Activated CD4-positive, alpha-beta T cell treated with anti-CD3 and anti-CD28 coated beads for 24 hours (primary cell): ENCODE measurements at regions not wholly inside any gene's neighbourhood (a gene's known extent, or its start where the extent isn't known, plus 50 kb on each side); places are given as distances from the start of the nearest gene placed in this dataset.

ENCODE experiments used
- DNase-seq, 2 donors: peaks; one replicate each; pipeline ENCODE4 v3.0.0-alpha.2; 2020; ENCODE audit warnings: low read depth in 2 of 2

DNA sequence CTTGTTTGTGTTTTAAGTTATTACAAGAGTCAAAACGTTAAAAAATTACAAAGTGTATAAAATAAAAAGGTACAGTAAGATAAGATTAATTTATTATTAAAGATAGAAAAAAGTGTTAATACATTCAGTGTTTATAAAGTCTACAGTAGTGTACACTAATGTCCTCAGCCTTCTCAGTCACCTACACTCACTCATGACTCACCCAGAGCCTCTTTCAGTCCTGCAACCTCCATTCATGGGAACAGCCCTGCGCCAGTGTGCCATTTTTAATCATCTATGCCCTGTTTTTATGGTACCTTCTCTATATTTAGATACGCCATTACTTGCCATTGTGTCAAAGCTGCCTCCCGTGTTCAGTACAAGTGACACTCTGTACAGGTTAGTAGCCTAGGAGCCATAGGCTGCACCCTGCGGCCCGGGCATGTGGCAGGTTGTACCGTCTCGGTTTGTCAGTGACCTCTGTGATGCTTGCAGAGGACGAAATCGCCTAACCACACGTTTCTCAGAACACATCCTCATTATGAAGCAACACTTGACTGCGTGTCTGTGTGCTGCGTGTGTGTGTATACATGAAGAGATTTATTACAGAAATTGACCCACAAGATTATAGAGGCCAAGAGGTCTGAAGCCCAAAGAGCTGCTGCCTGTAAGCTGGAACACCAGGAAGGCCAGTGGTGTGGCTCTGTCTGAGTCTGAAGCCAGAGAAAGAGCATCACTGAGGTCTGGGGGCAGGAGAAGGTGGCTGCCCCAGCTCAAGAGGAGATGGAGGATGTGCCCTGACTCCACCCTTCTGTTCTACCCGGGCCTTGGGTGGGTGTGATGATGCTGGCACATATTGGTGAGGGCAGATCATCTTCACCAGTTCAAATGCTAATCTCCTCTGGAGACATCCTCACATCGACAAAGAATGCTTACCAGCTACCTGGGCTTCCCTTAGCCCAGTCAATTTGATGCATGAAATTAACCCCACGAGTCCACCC, 116.6 kb upstream of the C14orf180 start:
- no peak for DNase-seq

DNA sequence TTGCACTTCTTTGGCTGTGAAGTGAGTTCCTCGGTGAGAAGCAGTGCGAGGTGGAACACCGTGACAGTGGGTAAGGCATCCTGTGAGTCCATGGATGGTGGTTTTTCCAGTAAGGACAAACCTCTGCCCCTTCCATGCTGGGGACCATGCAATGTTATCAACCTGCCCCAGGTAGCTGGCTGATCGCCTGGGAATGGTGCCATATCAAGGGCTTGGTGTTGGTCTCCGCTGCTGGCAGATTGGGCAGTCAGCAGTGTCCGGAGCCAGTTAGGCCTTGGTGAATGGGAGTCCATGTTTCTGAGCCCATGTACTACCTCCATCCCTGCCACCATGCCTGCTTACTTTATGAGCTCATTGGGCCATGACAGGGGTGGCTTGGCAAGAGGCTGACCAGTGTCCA, 114.7 kb upstream of the C14orf180 start:
- no peak for DNase-seq

DNA sequence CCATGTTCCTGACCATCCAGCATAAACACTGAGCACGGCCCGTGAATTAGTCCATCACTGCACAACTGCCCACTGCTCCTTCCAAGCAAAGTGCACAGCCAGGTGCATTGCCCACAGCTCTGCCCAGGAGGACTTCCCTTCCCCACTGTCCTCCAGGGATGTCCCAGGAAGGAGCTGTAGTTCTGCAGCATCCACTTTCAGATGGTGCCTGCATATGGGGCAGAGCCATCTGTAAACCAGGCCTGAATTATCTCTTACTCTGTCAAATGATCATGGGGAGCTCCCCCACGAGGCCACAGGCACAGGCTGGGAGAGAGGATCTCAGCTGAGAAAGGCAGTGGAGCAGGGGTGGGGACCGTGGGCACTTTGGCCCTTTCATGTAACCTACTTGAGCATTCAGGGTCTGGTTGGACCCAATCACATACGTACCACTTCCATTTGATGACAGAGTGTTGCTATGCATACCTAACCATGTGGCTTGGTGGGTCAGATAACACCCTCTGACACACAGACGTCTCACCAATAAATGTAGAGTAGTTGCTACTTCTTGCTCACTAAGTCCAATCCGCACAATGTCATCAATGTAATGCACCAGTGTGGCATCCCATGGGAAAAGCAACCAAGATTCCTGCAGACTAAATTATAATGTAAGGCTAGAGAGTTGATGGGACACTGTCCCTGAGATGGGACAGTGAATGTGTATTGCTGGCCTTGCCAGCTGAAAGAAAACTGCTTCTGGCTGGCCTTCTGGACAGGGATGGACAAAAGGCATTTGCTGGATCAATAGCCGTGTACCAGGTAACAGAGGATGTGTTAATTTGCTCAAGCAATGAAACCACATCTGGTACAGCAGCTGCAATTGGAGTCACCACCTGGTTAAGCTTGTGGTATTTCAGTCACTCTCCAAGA, 113.8 kb upstream of the C14orf180 start:
- DNase-seq = no peak

DNA sequence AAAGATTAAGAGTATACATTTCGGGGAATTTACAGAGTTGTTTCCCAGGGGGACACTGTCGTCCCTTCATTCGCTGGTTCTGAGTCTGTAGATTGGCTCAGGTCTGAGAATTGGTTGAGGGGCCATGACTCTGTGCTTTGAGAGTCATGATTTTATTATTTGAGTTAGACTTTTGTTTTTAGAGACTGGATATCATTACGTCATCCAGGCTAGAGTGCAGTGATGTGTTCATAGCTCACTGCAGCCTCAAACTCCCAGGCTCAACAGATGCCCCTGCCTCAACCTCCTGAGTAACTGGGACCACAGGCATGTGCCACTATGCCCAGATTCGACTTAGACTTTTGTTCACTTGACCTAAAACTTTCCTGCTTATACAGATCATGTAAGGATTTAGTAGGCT, 112.3 kb upstream of the C14orf180 start:
- no peak for DNase-seq

DNA sequence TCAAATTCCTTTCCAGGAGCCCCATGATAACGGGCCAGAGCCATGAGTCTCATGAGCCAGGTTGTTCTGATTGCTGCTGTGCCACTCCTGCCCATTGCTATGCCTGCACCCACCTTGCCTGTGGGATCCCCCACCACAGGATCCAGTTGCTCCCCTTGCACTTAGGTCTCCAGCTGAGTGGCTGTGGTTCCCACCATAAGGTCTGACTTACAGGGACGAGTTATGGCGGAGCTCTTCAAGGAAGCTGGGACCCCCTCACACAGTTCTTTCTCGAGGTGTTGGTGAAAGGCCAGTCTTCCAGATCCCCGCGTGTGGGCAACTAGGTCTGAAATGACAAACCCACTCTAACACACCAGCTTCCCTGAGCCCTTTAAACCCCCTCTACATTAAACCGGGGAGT, 111.9 kb upstream of the C14orf180 start:
- DNase-seq = no peak

DNA sequence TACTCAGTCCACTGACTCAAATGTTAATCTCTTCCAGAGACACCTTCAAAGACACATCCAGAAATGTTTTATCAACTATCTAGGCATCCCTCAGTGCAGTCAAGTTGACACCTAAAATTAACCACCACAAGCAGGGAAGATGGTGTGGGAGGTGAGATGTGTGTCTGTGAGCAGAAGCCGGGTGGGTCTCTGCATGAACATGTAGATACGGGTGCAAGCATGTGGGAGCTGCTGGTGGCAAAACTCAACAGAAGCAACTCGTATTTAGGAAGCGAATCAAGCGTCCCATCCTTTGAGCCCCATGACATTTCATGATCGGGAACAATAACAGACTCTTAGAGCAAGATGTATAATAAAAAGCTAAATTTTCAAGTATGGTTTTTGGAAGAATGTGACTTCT, 110.0 kb upstream of the C14orf180 start:
- DNase-seq = no peak

DNA sequence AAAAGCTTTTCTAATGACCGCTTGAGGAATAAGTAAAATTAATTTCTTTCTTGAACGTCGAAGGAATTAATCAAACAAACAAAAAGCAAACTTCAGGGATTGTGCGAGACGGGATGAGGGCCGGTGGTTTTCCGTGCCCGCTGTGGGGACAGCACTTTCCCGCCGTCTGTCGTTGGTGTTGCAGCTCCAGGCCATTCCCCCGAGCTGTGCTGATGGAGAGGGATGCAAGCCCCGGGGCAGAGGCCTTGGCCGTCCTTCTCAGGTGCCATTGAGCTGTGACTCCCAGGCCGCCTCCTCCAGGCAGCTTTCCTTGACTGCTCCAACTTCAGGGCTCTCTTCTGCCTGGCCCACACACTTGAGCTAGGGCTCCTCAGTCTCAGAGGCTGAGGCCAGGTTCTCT, 109.0 kb upstream of the C14orf180 start:
- no peak for DNase-seq

DNA sequence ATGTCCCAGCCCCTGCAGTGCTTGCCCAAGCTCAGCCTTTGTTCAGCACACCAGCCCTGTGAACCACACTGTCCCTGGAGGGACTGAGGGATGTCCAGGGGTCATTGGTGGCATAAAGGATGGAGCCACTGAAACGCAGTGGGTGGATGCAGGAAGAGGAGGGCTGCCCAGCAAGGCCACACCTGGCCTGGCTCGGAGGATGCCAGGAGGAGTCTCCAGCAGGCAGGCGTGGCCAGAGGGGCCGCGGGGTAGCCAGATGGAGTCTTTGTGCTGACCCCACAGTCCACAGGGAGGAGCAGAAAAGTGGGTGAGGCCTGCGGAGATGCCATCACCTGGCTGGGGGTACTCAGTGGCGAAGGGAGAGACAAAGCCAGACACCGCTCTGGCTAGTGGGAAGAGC, 108.5 kb upstream of the C14orf180 start:
- DNase-seq = no peak

DNA sequence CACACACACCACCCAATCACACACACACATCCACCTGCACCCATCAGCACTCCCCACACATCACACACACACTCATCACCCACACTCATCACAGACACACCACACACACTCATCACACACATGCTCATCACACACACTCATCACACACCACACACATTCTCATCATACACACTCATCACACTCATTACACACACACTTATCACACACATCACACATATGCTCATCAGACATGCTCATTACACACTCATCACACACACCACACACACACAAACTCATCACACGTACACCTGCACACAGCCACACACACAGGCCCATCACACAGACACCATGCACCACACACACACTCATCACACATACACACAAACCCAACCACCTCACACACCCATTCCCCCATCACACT, 107.5 kb upstream of the C14orf180 start:
- DNase-seq = no peak

DNA sequence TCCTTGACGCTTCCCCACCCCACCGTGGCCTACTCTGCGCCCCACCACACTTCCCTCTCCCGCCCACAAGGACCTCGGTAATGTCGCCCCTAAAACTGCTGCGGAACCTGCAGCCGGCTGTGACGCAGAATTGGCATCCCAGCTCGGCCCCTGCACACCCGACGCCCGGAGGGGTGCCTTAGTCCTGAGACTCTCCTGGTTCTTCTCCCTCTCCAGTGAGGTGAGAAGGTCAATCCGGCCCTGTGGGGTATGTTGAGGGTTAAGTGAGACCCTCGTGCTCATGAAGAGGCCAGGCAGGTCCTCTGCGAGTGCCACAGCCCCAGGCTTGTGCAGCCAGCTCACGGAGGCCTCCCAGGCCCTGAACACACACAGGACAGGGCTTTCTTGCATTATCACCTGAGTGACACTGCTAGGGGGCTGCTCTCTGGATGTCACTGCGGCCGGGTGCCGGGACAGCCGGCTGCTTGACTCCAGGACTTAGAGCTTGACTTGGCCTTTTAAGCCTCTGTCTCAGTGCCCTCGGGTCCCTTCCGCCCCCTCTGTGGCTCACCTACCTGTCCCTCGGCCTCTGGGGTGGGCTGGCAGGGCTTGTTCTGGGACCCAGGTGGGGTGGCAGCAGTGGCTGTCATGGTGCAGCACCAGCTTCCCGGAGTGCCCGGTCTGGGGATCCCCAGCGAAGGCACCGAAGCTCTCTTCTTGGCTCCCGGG, 106.9 kb upstream of the C14orf180 start:
- no peak for DNase-seq

DNA sequence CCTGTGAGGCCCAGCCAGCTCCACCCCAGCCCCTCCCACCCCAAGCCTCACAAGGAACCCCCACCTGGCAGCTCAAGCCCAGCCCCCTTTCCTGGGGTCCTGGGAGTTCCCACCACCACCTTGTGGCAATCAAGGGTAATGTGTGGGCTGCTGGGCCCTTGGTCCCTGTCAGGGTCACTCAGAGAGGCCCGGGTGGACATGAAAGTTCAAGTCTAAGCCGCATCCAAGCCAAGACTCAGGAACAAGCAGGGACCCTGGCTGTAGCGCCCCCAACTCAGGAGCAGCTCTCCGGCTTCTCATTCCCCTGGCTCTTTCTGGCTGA, 106.4 kb upstream of the C14orf180 start:
- DNase-seq = no peak

DNA sequence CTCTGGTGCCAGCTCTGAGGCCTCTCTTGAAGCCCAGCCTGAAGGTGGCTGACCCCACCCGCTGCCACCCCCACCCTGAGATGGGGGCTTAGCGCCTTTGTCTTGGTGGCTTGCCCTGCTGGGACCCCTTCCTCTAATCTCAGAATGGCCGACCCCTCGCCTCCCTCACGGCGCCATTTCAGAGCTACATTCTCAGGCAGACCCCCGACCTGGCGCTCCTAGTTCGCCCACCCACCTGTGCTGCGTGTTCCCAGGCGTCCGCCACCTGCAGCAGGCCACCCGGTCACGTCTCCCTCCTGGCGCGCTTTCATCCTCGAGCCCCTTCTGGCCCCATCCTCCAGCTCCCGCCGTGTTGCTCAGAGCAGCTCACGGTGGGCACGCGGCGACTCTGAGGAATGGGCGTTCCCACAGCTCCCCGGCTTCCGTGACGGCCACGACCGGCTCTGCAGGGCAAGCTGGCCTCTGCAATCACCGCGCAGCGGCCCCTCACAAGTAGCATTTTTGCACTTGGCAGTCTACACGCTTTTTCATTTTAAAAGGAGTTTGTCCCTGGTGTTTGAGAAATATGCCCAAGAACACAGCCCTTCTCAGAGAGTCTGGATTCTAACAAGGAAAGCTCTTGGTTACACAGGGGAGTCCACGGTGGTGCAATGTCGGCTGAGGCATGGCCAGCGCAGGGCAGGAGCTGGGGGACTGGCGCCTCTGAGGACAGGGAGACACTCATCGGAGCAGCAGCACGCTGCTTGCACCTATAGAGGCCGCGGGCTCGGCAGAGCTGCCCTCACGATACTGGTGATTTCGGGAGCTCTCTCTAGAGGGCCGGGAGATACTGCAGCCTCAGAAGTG, 105.7 kb upstream of the C14orf180 start:
- DNase-seq = no peak

DNA sequence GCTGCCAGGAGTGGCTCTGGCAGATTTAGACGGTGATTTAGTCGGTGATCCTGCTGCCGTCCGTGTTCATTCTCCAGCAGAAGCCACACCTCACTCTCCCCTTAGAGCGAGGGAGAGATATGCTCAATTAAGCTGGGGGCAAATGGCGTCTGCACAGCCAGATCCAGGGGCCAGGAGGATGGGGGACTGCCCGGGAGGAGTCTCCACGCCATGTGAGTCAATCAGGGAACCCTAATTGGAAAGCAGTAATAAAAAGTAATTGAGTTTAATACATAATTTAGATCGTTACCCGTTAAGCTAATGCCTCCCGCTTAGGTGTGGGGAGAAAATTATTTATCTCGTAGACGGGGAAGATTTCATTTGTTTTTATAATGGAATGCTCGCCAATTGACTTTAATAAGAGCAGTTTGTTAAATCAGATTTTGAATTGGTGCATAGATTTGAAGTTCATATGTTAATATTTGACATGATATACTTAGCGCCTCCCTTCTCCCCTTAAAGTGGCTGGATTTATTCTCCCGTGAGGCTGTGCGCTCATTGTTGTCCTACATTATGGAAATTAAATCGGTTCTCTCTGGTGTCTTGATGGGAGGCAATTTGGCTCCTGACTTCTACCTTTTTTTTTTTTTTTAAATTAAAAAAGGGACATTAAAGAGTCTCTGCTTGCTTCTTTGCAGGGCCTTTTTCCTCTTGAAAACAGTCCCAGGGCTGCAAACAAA, 104.9 kb upstream of the C14orf180 start:
- no peak for DNase-seq

DNA sequence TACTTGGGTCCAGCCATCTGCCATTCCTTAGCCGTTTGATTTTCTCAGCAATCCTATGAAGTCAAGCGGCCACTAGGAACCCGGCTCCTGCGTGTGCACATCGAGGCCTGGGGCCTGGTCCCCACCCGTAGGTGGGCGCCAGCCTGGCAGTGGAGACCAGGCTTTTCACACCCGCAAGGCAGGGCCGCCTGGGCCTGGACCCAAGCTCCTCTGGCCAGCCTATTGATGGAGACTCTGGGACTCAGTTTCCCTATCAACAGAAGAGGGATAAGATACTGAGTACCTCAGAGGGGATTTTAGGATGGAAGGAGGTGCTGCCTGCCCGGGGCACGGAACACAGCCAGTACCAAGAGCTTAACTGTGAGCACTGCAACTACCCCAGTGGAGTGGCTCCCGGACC, 104.3 kb upstream of the C14orf180 start:
- no peak for DNase-seq

DNA sequence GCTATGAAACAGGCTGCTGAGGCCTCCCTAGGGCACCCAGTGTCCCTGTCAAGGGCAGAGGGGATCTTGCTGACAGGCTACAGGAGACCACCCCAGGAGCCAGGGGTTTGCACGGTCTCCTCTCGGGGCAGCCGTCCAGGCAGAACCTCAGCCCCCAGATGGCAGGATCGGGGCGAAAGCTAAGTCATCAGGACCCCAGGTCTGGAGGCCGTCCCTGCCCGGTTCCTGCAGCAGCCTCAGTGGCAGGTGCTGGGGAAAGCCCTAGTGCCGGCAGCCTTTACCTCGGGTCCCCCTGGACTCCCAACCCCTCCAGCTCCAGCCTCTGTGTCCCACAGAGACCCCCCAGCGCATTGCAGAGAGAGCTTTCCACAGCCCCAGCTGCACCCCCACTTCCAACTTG, 103.8 kb upstream of the C14orf180 start:
- no peak for DNase-seq

DNA sequence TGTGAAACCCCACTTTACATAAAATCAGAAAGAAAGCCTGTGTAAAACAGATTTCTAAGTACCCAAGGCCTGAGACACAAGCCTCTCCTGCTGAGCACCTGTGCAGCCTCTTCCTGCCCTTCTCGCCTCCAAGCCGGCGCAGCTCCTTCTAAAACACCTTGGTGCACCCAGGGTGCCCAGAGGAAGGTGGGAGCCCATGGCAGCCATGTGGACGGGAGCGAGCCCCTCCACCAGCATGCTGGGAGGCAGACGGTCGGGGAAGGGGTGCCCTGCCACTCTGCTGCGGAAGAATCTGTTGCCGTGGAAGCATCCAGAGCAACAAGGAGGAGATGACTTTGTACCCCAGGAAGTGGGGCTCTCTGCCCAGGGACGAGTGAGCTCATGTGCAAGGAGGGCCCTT, 103.1 kb upstream of the C14orf180 start:
- DNase-seq = no peak

DNA sequence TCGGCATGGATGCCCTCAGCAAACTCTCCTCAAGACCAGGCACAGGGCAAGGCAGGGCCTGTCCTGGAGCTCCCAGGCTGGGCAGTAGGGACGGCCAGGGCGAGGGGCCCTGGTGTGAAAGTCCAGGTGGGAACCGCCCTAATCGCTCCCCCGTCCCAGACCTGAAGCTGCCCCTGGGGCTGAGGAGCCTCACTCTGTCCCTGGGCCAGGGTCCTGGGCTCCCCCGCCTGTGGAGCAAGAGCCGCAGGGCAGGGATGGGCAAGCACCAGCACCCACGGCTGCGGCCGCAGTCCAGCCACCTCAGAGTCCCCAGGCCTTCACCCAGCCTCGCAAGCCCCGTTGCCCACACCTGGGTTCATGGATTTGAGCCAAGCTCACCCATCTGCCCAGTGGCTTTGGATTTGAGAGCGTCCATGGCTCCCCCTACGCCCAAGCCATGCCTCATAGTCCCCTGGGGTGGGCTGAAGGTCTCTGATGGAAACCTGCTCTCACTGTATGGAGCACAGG, 102.4 kb upstream of the C14orf180 start:
- DNase-seq = no peak

DNA sequence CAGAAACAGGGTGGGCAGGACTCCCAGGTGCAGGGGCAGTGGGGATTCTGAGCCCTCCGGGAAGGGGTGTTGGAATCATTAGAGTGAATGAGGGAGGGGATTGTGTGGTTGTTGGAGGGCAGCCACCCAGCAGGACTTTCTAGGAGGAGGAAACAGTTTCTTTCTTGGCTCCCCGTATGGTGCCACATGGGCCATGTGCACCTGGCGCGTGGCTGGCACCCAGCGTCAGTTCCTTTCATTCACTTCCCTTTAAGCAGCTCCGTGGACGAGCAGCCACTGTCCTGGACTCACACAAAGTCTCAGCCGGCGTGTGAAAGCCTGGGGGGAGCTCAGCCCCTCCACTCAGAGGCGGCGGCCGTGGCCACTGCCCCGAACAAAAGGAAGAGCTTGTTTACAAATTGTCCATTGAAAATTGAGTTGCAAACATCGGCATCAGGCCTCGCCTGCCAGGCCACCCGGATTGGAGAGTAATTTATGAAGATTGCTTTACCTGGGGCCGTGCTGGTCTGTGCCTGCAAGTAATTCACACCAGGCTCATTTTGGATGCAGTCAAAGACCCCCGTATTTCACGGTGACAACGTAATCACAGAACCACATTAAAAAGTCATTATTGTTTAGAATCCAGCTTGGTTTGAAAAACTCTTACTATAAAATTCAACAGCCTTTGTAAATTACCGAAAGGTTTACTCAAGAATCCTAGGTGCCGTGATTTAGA, 101.7 kb upstream of the C14orf180 start:
- no peak for DNase-seq

DNA sequence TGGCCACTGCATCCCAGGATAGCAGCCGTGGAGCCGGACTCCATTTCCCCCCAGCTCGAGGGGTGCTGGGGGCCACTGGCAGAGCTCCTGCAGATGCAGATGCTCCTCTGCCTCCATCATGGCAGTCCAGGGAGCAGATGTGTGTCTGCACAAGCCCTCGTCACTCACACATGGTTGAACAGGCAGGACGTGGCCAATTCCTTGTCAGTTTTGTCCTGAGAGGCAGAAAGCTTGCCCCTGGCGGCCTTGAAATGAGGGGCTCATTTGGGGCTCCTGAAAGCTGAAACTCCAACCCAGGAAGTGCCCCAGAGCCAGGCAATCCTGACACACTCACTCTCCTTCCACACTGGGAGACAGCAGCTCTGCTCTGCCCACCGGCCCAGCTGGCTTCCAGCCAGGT, 100.9 kb upstream of the C14orf180 start:
- DNase-seq = no peak

DNA sequence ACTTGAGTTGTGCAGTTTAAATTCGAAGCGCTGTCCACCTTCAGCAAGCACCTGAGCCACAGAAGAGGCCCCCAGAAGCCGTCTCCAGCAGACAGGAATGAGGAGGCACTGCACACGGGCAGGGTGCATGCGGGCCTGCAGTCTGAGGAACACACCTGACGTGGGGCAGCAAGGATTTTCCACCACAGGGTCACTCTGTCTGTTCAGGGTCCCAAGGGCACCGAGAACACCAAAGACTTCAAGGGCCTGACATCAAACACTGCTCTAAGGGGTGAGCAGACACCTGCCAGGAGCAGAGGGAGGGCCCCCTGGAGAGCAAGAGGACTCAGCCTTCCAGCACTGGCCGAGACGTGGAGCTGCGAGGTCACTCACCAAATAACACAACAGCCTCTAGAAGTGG, 99.7 kb upstream of the C14orf180 start:
- no peak for DNase-seq
